Body of pancreas (tissue), 4 donors: ENCODE measurements at regions not wholly inside any gene's neighbourhood (a gene's known extent, or its start where the extent isn't known, plus 50 kb on each side); places are given as distances from the start of the nearest gene placed in this dataset.
"Not testable (repeated sequence)": the region's sequence is repeated elsewhere in the genome, so short reads cannot be mapped to it uniquely, and the experiment has no call there.

ENCODE experiments used
- ATAC-seq: fragments of 150-250 bp; one replicate; pipeline ENCODE4 v1.9.1; 2016
- DNase-seq, 4 donors: peaks; one replicate each; pipeline ENCODE4 v3.0.0-alpha.2; 2019
- H3K27ac ChIP-seq, 4 donors: fragments of 200-600 bp; sonication (generic); 1 replicate in 3 of 4; 2 replicates in 1 of 4; pipeline versions ENCODE4 v1.5.1 to v1.6.1; 2016 to 2019; ENCODE audit warnings: mild to moderate bottlenecking in 1 of 4, mixed read lengths in 1 of 4, moderate library complexity in 1 of 4
- H3K27me3 ChIP-seq, 2 donors: fragments of 200-600 bp; sonication (generic); one replicate each; pipeline ENCODE4 v1.6.0; 2016; ENCODE audit warnings: mild to moderate bottlenecking in 1 of 2
- H3K36me3 ChIP-seq, 2 donors: fragments of 200-600 bp; sonication (generic); replicated peaks in 1 of 2; 2 replicates each; pipeline ENCODE4 v1.5.1; 2016; ENCODE audit warnings: low read depth in 2 of 2; ENCODE audit not compliant: insufficient read depth in 1 of 2
- H3K4me1 ChIP-seq: fragments of 200-600 bp; sonication (generic); one replicate; pipeline ENCODE4 v1.6.0; 2016
- H3K4me3 ChIP-seq, 2 donors: fragments of 200-600 bp; sonication (generic); 1 replicate in 1 of 2; 2 replicates in 1 of 2; pipeline ENCODE4 v1.5.1; 2016 to 2019
- H3K9me3 ChIP-seq, 3 donors: fragments of 200-600 bp; sonication (generic); 1 replicate in 2 of 3; 2 replicates in 1 of 3; pipeline ENCODE4 v1.5.1; 2016
- CTCF ChIP-seq, 7 experiments: fragments of 450-650 bp in 4 of 7; fragments of 200-600 bp in 3 of 7; sonication (generic) in 3 of 7; IDR thresholded peaks; one replicate each; pipeline ENCODE4 v1.5.1; 2016 to 2019; ENCODE audit warnings: antibody characterized with exemption in 7 of 7
- POLR2A ChIP-seq, 3 donors: fragments of 450-650 bp; IDR thresholded peaks; one replicate each; pipeline ENCODE4 v1.6.1; 2016; ENCODE audit warnings: antibody characterized with exemption in 3 of 3, mild to moderate bottlenecking in 2 of 3
- WGBS, 2 donors: methylation state at CpG; one replicate each; pipeline ENCODE4 v1.1.5; 2017; 5-methylcytosine and 5-hydroxymethylcytosine counted together
- intact Hi-C: fragments of 100-400 bp; cut with DNase I; formaldehyde crosslinking; loops from one replicate; pipeline ENCODE4 v1.15.1; 2023

- no peaks in the 10 kb centered on the region for H3K9me3 ChIP-seq
- DNase-seq (no peak), ATAC-seq (no peak)
- 49 to 67% methylated on average over 3 of the region's 3 CpGs for WGBS, 2 donors
- no peaks in the 10 kb centered on the region for H3K4me1 ChIP-seq
- H3K27ac ChIP-seq: no peak overlapping the region
- no peak overlapping the region for H3K4me3 ChIP-seq
- no peaks in the 10 kb centered on the region for H3K27me3 ChIP-seq
- no peaks in the 10 kb centered on the region for H3K36me3 ChIP-seq
- intact Hi-C loops: no loop called here
- no peak for TF ChIP-seq POLR2A (IDR thresholded peaks at IDR 0.05)
- no peak for TF ChIP-seq CTCF (IDR thresholded peaks at IDR 0.05)
These were observed 126.5 kb downstream of the CASP12 start for GRCh38 chr11:104771763-104772162.

- H3K4me1 ChIP-seq, DNase-seq, H3K9me3 ChIP-seq, intact Hi-C loops, H3K4me3 ChIP-seq, H3K36me3 ChIP-seq, ATAC-seq, H3K27ac ChIP-seq, H3K27me3 ChIP-seq: not testable (repeated sequence)
- WGBS, 2 donors: 75 to 83% methylated on average over 3 of the region's 3 CpGs
These were observed 127.2 kb downstream of the CASP12 start for GRCh38 chr11:104771046-104771445.

GRCh38 chr11:104765401-104766095 is 132.7 kb downstream of the CASP12 start:
- no peak for ATAC-seq

GRCh38 chr11:104764710-104765045 is 133.6 kb downstream of the CASP12 start:
- no peak for TF ChIP-seq CTCF (IDR thresholded peaks at IDR 0.05)
- TF ChIP-seq POLR2A (IDR thresholded peaks at IDR 0.05): no peak
- no peaks in the 10 kb centered on the region for H3K36me3 ChIP-seq
- H3K9me3 ChIP-seq: no peaks in the 10 kb centered on the region
- DNase-seq (no peak), ATAC-seq (no peak)
- no peak overlapping the region for H3K4me3 ChIP-seq
- H3K27me3 ChIP-seq: no peaks in the 10 kb centered on the region
- intact Hi-C loops: no loop called here
- H3K4me1 ChIP-seq: no peaks in the 10 kb centered on the region
- no peak overlapping the region for H3K27ac ChIP-seq
- 38 to 47% methylated on average over 1 of the region's 1 CpG for WGBS, 2 donors

More at GRCh38 chr11:104765401-104766095, 132.7 kb downstream of the CASP12 start:
- Histone ChIP-seq H3K27me3 (no peaks in the 10 kb centered on the region), H3K4me3 (no peak overlapping the region), H3K27ac (no peak overlapping the region), H3K4me1 (no peaks in the 10 kb centered on the region), H3K9me3 (no peaks in the 10 kb centered on the region), H3K36me3 (no peaks in the 10 kb centered on the region)
- intact Hi-C loops: no loop called here
- TF ChIP-seq CTCF (IDR thresholded peaks at IDR 0.05) (no peak), POLR2A (IDR thresholded peaks at IDR 0.05) (no peak)
- no peak for DNase-seq
- WGBS, 2 donors: 69 to 83% methylated on average over 8 of the region's 8 CpGs

GRCh38 chr11:104763930-104764709 is 134.1 kb downstream of the CASP12 start:
- ATAC-seq (no peak), DNase-seq (no peak)
- H3K4me3 ChIP-seq: no peak overlapping the region
- H3K36me3 ChIP-seq: no peaks in the 10 kb centered on the region
- H3K9me3 ChIP-seq: no peaks in the 10 kb centered on the region
- no peaks in the 10 kb centered on the region for H3K27me3 ChIP-seq
- intact Hi-C loops: no loop called here
- 61 to 74% methylated on average over 5 of the region's 5 CpGs for WGBS, 2 donors
- H3K4me1 ChIP-seq: no peaks in the 10 kb centered on the region
- no peak overlapping the region for H3K27ac ChIP-seq
- TF ChIP-seq CTCF (IDR thresholded peaks at IDR 0.05) (no peak), POLR2A (IDR thresholded peaks at IDR 0.05) (no peak)
